Bronchial epithelial cell (primary cell): ENCODE measurements at regions not wholly inside any gene's neighbourhood (a gene's known extent, or its start where the extent isn't known, plus 50 kb on each side); places are given as distances from the start of the nearest gene placed in this dataset.
A peak's percentile ranks its signal among the peaks of the same experiment; 100 is the strongest.

ENCODE experiments used
- DNase-seq: peaks from one replicate; pipeline ENCODE4 v3.0.0-alpha.2; 2010; ENCODE audit warnings: low read depth
- FAIRE-seq: peaks from 2 replicates; lab custom pipeline; 2011; peaks lifted over from hg19 to GRCh38; lab: Jason Lieb, UNC
- H3K27me3 ChIP-seq: 2 replicates; pipeline ENCODE4 v1.5.1; 2011; ENCODE audit warnings: low read length; ENCODE audit not compliant: control insufficient read depth, insufficient read depth
- H3K36me3 ChIP-seq: 2 replicates; pipeline ENCODE4 v1.5.1; 2011; ENCODE audit warnings: low read length; ENCODE audit not compliant: control insufficient read depth, insufficient read depth
- H3K4me3 ChIP-seq: 2 replicates; pipeline ENCODE4 v1.5.1; 2011; ENCODE audit warnings: mild to moderate bottlenecking, low read depth, low read length, control low read depth
- CTCF ChIP-seq: IDR thresholded peaks from 2 replicates; pipeline ENCODE4 v1.5.1; 2011; ENCODE audit warnings: mild to moderate bottlenecking, moderate library complexity, low read length, control low read depth, inconsistent platforms; ENCODE audit not compliant: insufficient read depth, severe bottlenecking

GRCh38 chr17:65332779-65333178, 195.6 kb downstream of the RGS9 start:
- no peaks in the 10 kb centered on the region for H3K36me3 ChIP-seq
- DNase-seq (no peak), FAIRE-seq (no peak)
- H3K4me3 ChIP-seq = no peak overlapping the region
- TF ChIP-seq CTCF = no peak
- no peaks in the 10 kb centered on the region for H3K27me3 ChIP-seq

GRCh38 chr17:65332375-65332774, 195.2 kb downstream of the RGS9 start:
- FAIRE-seq (no peak), DNase-seq (peak; percentile 51)
- TF ChIP-seq CTCF = no peak
- no peaks in the 10 kb centered on the region for H3K36me3 ChIP-seq
- no peaks in the 10 kb centered on the region for H3K27me3 ChIP-seq
- no peak overlapping the region for H3K4me3 ChIP-seq

GRCh38 chr17:65328567-65328966, 191.4 kb downstream of the RGS9 start:
- H3K4me3 ChIP-seq = no peak overlapping the region
- no peaks in the 10 kb centered on the region for H3K27me3 ChIP-seq
- H3K36me3 ChIP-seq = no peaks in the 10 kb centered on the region
- TF ChIP-seq CTCF = no peak
- no peak for FAIRE-seq
- DNase-seq = no peak

- no peak for DNase-seq
- no peak for TF ChIP-seq CTCF
- FAIRE-seq = peak; percentile 23
These were observed 187.6 kb downstream of the RGS9 start for GRCh38 chr17:65324611-65325342.

GRCh38 chr17:65323049-65323448, 185.9 kb downstream of the RGS9 start:
- no peak for TF ChIP-seq CTCF
- DNase-seq (no peak), FAIRE-seq (no peak)
- H3K4me3 ChIP-seq = no peak overlapping the region
- H3K27me3 ChIP-seq = no peaks in the 10 kb centered on the region
- no peaks in the 10 kb centered on the region for H3K36me3 ChIP-seq

More at GRCh38 chr17:65324611-65325342, 187.6 kb downstream of the RGS9 start:
- Histone ChIP-seq H3K4me3 (no peak overlapping the region), H3K36me3 (no peaks in the 10 kb centered on the region), H3K27me3 (no peaks in the 10 kb centered on the region)

- TF ChIP-seq CTCF = no peak
- DNase-seq (no peak), FAIRE-seq (no peak)
- no peak overlapping the region for H3K4me3 ChIP-seq
- H3K27me3 ChIP-seq = no peaks in the 10 kb centered on the region
- no peaks in the 10 kb centered on the region for H3K36me3 ChIP-seq
These were observed 183.7 kb downstream of the RGS9 start for GRCh38 chr17:65320820-65321219.
